ENCODE measurements at regions not wholly inside any gene's neighbourhood (a gene's known extent, or its start where the extent isn't known, plus 50 kb on each side); places are given as distances from the start of the nearest gene placed in this dataset.
"Not testable (repeated sequence)": the region's sequence is repeated elsewhere in the genome, so short reads cannot be mapped to it uniquely, and the experiment has no call there.

DNA sequence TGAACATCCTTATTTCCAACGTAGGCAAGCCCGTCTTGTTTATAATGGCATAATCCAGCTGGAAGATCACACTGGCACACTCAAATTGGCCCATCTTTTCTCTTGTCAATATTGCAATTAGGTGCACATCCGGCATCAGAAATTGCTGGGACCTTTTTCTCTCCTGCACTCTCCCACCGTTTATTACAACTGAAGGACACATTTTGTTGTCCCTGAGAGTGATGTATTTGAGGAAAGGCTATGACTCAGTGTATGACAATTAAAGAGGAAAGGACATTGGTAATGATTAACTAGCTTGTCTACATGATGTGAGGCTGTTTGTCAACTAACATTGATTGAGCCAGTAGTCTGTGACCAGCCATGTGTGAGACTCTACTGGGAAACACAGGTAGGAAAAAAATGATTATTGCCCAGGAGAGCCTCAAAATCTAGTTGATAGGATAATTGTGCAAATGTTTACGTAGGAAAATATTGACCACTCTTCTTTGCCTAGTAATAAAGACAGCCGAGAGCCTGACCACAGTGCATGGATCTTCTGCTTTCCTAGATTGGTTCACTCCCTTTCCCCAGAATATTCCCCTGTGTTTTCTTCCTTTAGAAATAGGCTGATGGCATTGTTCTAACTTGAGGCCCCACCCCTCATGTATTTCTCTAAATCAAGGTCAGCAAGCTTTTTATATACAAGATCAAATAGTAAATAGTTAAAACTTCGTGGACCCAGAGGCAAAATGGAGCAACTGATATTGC lies 230.0 kb upstream of the BTBD3 start:
- DNase-seq (ENCODE audit: extremely low read depth, low read depth): no peak

DNA sequence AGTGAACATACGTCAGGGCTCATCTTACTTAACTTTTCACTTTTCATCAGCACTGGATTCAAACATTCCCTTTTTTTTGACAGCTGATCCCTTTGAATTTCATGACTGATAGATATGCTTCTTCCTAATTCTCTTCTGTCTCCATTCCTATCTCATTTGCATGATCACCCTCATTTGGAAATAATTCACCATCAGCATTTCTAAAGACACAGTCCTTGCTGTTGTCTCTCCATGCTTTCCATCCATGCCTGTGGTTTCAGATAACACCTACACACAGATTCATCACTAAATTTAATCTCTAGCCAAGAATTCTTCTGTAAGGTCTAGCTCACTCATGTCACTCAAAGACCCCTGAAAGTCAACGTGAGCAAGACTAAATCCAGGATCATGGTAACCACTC lies 228.4 kb upstream of the BTBD3 start:
- no peak for DNase-seq (ENCODE audit: extremely low read depth, low read depth)

DNA sequence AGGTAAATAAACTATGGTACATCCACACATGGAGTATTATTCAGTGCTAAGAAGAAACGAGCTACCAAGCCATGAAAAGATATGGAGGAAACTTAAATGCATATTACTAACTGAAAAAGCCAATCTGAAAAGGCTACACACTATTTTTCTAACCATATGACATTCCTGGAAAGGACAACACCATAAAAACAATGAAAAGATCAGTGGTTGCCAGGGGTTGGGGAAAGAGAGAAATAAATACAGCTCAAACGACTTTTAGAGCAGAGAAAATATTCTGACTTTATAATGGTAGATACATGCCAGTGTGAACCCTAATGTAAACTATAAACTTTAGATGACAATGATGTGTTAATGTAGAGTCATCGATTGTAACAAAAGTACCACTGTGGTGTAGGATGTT lies 225.9 kb upstream of the BTBD3 start:
- no peak for DNase-seq (ENCODE audit: extremely low read depth, low read depth)

DNA sequence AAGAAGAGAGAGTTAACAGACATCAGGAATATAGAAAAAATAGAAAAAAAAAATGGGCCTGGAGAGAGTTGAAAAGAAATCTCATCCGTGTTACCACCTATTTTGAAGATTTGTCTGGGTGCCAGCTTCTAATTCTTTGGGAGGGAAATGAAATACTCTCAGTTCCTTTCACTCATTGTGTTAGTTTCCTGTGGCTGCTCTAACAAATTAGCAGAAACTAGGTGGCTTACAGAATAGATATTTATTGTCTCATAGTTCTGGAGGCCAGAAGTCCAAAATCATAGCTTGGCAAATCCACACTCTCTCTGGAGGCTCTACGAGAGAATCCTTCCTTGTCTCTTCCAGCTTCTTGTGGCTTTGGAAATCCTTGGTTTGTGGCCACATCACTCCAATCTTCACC lies 225.1 kb upstream of the BTBD3 start:
- no peak for DNase-seq (ENCODE audit: extremely low read depth, low read depth)

DNA sequence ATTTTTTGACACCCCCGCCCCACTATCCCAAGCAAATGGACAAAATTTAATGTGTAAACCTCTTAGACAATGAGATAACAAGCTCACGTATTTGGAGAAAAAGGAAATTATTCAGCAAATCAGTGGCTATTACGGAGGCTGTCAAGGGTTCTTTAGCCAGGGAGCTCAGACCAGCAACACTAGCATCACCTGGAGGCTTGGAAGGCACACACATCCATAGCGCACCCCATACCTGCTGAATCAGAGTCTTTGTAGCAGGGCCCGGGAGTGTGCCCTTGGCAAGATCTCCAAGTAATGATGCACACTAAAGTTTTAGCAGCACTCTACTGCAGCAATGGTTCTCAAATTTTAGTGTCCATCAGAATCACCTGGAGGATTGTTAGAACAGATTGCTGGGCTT lies 223.2 kb upstream of the BTBD3 start:
- DNase-seq (ENCODE audit: extremely low read depth, low read depth): no peak

DNA sequence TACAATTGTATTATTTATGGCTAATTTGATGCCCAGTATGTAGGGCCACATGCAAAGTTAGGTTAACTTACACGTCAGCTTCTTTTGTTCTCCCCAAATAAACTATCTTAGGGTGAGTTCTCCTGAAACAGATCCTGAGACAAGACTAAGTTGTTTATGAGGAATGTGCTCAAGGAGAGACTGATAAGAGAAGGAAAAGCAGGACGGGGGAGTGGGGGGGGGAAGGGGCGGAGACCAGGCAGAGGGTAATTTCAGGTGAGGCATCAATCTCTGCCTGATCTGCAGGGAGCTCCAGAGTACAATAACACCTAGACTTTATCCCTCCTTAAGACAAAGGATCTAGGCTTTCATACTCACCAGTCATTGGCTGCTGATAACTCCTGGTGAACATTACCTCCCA lies 220.6 kb upstream of the BTBD3 start:
- DNase-seq (ENCODE audit: extremely low read depth, low read depth): no peak

DNA sequence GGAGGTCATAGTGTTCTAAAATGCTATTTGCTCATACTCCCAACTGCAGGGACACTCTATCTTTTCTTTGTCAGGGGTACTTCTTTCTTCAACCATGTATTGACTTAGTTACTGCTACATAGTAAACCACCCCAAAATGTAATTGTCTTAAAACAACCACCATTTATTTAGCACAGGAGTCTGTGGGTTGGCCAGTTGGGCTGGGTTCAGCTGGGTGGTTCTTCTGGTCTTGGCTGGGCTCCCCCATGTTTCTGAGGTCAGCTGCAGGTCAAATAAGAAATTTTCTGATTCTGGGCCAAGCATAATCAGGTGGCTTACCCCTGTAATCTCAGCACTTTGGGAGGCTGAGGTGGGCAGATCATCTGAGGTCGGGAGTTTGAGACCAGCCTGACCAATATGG lies 220.0 kb upstream of the BTBD3 start:
- DNase-seq (ENCODE audit: extremely low read depth, low read depth): no peak

DNA sequence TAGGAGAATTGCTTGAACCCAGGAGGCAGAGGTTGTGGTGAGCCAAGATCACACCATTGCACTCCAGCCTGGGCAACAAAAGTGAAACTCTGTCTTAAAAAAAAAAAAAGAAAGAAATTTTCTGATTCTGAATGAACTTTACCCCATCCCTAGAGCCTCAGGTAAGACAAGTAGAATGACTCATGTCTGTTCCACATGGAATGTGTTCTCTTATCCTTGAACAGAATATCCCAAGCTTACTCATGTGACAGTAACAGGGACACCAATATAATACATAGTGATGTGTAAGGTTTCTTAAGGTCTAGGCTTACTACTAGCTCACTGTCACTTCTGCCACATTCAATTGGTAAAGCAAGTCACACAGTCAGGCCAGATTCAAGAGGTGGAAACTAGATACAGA lies 219.6 kb upstream of the BTBD3 start:
- DNase-seq (ENCODE audit: extremely low read depth, low read depth): no peak

DNA sequence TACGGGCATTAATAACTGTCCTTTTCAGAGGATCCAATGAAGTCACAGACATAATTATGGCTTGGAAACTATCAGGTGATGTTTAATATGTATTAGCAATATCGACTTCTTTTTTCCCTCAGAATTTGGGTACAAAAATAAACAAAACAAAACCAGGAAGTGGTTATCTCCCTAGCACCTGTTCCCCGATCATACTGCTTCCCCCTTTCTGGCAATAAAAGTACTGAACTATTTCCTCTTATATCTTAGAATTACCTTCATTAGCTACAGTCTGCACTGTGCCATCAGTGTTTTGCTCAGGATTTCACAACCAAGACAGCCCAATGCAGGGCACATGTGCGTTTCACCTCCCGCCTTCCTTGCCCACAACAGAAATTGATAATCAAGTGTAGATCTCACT lies 216.9 kb upstream of the BTBD3 start:
- no peak for DNase-seq (ENCODE audit: extremely low read depth, low read depth)

DNA sequence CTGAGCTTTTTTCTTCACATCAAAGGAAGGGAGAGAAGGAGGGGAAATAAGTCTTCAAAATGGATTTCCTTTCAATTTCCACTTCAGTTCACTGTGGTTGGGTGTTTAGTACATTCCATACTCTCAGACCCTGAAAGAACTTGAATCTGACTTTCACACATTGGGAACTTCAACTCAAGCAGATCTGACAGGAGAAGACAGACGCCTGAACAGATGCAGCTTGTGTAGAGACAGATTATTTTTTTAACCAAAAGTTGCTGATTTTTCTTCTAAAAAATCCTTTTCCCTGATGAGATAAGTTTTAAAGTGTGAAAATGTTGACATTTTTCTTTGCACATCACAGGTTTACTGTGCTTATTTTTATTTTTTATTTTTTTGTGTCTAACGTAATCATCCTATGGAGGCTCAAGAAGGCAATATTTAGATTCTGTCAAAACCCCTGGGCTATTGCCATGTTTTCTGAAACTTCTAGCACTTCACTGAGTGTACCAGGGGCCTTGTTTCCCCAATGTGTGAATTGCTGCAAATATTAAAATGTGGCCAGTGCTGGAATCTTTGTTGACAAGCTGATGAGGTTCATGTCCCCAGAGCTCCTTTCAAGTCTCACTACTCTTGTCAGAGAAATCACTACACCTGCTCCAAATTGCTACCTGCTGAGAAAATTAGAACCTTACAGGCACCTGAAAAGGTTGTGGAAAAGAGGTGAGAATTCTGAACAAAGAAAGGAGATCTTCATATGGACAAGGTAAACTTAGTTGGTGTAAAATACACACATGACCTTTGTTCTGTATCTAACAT lies 214.8 kb upstream of the BTBD3 start:
- no peak for DNase-seq (ENCODE audit: extremely low read depth, low read depth)

DNA sequence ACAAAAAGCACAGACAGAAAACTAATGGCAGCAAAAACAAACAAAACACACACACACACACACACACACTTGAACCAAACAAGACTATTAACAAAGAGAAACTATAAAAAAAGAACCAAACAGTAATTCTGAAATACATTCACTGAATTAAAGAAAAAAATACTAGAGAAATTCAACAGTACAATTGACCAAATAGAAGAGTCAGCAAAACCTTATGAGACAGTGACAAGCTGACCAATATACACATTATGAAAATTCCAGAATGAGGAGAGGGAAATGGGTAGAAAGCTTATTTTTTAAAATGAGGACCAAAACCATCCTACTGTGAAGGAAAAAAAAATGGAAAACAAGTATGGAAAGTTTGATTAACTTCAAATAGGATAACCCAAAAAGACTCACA lies 212.2 kb upstream of the BTBD3 start:
- no peak for DNase-seq (ENCODE audit: extremely low read depth, low read depth)

DNA sequence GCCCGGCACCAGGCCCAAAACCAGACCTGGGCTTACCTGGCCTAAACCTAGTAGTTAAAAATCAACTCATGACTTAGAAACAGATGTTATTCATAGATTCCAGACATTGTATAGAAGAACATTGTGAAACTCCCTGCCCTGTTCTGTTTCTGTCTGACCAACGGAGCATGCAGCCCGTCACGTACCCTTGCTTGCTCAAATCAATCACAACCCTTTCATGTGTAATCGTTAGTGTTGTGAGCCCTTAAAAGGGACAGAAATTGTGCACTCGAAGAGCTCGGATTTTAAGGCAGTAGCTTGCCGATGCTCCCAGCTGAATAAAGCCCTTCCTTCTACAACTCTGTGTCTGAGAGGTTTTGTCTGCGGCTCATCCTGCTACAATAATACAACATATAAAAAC lies 209.5 kb upstream of the BTBD3 start:
- DNase-seq (ENCODE audit: extremely low read depth, low read depth): not testable (repeated sequence)

DNA sequence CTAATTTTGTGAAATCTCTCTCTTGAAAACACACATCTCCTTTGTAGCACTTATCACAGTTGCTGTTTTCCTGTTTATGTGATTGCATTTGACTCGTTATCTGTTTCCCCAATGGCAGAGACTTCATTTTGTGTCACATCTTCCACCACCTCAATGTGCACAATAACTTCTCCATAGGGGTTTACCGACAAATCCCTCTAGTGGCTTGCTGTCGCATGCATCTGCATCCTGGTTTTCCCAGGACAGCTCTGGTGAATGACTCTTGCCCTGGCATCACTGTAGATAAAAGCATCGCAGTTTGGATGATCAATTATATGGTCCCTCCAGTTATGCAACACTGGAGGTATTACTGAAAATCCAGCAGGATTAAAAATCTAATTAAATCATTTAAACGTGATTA lies 206.5 kb upstream of the BTBD3 start:
- DNase-seq (ENCODE audit: extremely low read depth, low read depth): no peak

DNA sequence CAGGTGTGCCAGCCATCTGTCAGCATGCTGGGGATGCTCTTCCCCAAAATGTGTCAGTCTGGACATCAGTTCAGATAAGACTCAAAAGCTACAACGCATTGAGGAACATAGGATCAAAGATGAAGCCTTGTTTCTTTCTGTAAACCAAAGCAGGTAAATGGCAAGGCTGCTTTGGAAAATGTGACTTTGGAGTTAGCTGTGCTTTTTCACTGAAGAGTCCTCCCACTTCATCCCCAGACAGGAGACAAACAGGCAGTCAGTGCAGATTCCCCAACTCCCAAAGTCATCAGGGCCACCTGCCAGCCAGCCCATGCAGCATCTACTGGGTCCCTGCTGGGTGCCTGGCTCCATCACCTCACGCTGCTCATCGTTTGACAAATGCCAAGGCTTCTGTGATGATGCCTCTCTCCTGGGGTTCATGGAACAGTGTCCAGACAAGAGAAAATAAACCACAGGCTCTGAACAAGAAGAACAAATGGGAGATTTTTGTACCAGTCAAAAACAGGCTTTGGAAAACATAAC lies 205.0 kb upstream of the BTBD3 start:
- DNase-seq (ENCODE audit: extremely low read depth, low read depth): no peak

DNA sequence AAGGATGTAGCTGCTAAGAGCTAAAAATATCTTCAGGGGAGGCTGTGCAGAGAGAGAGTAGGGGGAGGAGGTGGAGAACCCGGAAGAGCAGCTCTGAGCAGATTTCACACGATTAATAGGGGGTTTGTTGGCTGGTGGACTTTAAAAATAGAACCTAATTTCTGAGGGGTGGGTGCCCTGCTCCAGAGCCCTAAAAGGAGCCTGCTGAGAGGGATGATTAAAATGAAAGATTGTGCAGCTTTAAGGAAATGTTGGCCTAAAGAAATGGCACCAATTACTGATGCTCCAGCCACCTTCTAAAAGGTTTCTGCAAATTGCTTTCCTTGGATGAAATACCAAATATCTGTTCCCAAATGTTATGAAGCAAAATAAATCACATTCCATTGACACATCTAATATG lies 202.8 kb upstream of the BTBD3 start:
- DNase-seq (ENCODE audit: extremely low read depth, low read depth): no peak

DNA sequence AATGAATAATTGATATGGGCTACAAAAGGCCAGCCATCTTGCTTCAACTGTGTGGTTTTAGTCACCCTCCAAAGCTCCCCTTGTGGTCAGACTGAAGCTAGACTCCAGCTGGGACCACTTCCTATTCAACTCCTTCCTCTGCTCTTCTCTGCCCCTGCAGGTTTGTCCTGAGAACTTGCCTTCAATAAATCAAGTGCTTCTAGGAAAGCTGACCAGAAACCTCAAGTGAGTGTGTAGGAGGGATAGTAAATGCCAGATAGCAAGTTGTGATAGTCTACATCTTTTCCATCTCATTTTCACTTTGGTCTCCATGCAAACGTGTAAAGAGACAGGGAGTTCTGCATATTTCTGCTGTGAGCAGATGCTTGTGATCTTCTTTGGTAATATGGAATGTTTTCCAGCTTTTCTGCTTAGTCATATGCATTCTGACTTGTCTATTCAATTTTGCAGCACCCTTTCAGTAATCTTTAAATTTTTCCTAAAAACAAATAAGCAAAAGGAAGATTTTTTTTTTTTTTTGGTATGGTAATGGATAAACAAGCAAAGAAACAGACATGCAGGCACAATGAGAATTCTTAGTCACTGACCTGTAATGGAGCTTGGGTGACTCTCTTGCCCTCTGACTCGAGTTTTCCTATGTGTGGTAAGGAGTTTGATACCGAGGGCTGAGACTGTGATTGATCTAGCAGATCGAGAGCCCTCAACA lies 201.3 kb upstream of the BTBD3 start:
- DNase-seq (ENCODE audit: extremely low read depth, low read depth): no peak

DNA sequence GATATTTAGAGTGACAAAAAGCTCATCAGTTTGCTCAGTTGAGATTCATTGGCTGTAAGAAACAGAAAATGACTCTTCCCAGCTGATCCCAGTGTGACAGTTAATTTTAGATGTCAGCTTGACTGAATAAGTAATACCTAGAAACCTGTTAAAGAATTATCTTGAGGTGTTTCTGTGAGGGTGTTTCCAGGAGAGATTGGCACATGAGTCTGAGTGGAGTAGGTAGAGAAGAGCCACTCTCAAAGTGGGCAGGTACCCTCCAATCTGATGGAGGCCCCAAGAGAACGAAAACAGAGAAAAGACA lies 200.8 kb upstream of the BTBD3 start:
- DNase-seq (ENCODE audit: extremely low read depth, low read depth): no peak

DNA sequence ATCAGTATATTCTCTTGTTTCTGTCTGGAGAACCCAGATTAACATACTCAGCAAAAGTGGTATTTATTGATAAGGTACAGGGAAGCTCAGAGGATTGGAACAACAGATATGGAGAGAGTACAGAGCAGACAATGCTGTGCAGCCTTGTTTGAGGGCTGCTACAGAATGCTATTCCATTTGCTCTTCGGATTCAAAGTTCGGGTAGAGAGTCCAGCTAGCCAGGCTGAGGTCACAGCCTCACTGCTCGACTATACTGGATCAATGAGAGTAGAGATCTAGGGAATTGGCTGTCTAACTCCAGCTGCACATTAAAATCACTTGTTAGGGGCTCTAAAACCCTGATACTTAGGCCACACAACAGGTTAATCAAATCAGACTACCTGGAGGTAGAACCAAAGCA lies 200.1 kb upstream of the BTBD3 start:
- DNase-seq (ENCODE audit: extremely low read depth, low read depth): no peak

DNA sequence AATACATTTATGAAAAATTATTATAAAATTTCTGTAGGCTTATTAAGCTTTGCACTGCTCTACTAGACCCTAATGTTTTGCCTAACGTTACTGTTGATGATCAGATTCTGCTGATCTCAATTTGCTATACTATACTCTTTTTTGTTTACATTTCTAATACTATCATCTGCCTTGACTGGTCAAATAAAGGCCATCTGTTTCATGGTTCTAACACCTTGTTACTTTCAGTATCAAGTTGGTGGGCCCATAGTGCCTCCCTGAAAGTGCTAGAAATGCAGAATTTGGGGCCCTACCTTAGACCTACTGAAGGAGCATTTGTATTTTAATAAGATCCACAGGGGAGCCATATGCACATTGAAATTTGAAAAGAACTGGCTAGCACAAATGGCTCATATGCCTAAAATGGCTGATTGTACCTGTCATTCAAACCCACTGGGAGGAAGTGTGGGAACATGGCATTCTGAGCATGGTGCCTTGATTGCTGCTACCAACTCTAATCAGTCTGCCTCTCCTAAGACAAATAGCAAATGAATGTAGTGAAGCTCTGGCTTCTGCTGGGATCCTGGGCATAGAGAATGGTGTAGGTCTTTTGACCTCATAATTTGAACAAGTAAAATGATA lies 199.1 kb upstream of the BTBD3 start:
- no peak for DNase-seq (ENCODE audit: extremely low read depth, low read depth)

DNA sequence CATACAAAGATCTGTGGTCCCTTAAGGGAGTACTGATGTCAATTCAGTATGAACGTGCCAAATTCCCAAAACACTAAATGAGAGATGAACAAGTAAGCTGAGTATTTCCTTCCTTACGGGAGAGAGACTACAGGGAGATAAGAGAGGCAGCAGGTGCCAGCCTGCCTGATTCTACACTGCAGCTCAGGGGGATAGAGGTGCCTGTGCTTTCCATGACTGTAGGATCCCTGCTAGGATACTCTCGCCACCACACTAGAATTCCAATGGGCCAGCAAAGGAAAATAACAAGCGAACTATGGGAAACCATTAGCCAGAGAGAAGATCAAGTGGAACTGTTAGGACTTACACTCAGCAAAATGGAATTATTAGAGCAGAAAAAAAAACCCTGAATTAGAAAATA lies 198.5 kb upstream of the BTBD3 start:
- DNase-seq (ENCODE audit: extremely low read depth, low read depth): no peak

DNA sequence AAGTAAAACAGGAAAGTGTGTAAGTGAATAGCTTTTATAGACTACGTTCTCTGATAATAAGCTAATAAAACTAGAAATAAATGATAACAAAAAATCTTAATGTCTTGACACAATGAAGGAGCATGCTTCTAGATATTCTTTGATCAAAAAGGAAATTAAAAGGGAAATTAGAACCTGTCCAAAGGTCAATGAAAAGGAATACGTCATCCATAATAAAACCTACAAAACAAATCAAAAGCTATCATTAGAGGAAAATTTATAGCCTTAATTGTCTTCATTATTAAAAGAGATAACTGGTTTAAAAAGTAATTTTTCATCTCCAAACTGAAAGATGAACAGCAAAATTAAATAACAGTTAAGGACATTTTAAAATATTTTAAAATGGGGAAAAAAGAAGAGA lies 196.3 kb upstream of the BTBD3 start:
- DNase-seq (ENCODE audit: extremely low read depth, low read depth): no peak

Measured in NCI-H460 (cell line).